HG03575 (cell line): ENCODE measurements at regions not wholly inside any gene's neighbourhood (a gene's known extent, or its start where the extent isn't known, plus 50 kb on each side); places are given as distances from the start of the nearest gene placed in this dataset.

Source experiments
- ATAC-seq: cut with Tn5 transposase; IDR thresholded peaks from one replicate; pipeline ENCODE4 v1.9.1; 2021; ENCODE audit not compliant: unreplicated experiment, insufficient number of reproducible peaks, low FRiP score; ENCODE audit errors: extremely low read depth

DNA sequence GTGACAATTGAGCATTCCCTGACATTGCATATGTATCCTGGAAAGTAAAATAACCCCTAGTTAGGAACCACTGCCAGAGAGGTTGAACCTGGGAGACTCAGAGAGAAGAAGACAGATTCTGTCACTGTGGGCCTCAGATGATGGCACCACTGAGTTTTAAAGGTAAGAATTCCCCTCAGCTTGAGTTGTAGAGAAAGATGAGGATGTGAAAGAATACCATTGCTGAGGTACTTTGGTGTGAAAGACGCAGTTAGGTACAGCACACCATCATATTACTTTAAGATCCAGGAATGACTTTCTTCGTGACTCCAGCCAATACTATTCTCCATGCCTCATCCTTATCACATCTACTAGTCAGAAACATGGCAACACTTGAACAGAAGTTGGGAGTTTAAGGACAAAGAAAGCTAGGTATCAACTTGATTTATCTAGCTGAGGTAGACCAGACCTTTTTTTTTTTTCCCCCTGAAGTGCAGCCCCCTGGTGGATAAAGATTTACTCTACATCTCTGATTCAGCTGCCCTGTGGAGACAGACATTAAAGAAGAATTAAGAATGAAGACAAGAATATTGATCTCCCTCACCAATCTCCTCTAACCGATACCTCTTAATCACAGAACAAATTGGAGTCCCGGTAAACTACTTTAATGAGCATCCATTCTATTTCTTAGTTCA lies 630.5 kb upstream of the FANCL start:
- no peak for ATAC-seq

DNA sequence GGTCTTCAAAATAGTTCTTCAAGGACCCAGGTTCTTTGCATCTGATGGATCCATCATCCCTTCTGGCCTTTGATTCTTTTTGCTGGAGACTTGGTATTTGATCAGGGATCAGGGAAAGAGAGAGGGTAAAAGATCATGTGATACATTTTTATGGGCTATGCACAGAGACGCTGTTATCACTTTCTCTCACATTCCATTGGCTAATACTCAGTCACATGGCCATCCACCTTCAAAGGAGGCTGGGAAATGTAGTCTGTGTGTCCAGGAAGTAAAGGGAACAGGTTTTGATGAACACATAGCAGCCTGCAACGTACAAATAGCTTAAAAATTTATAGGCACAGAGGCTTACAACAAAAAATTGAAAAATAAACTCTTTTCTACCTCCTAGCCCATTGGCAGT lies 629.6 kb upstream of the FANCL start:
- ATAC-seq, result peak; percentile 50

DNA sequence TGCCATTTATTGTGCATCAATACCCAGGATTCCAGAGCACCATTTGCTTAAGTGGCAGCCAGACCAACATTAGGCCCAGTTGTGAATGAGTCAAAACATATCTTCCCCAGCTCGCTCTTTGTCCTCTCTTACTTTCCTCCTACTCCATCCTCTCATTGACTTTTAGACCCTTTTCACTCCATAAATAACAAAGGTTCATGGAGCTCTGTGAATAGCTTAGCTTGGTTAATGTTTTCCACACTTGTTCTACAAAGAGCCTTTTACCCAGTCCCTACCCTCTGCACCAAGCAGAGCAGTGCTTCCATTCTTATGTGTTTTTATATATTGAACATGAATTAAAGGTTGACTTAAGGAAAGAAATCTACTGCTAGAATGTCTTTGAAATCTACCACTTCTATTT lies 625.8 kb upstream of the FANCL start:
- no peak for ATAC-seq

DNA sequence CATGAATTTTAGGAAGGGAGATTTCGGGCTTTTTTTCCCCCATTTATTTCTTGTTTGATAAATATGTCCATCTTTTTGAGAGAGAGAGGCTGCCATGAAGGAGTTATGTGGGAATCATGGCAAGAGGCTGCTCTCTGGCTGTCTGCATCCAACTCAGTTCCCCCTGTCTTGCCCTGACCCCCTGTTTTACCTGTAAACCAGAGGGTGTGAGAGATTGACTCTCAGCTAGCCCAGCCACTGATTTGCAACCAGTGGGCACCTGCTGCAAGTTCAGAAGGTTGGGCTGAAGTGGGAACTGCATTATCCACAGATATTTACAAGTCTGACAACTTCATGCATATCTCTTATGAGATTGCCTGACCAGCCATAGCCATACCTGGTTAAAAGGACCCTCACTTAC lies 625.4 kb upstream of the FANCL start:
- no peak for ATAC-seq

DNA sequence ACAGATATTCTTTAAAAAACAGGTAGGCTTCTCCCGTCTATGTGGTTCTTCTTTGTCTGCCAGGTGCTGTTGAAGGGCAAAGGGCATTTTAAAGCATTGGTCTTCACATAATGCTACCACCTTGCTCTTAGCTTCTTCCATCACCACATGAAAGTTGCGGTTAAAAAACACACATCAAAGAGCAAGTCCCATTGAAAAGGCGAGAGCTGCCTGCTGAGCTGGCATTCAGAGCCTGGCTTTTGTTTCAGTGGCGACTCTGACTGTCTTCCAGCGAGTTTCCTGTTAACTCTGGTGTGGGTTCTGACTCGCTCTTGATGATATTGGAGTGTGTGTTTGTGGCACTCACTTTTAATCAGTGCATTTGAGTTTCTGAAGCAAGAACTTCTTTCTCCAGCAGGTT lies 624.9 kb upstream of the FANCL start:
- ATAC-seq, result no peak

DNA sequence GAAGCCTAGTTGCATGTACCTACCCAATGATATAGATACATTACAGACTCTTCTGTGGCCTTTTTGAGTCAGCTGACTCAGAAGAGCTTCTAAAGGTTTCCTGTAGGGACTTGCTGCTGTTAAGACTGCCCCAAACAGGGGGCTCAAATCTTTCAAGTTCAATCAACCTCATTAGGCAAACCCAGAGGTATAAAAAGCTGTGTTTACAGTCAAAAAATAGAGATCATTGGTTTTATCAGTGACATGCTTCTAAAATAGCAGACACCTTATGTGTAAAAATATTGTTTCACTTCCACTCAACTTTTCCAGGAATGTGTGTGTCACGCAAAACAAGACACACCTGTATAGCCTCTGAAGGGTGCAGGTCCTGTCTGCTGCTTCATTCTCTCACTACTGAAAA lies 624.3 kb upstream of the FANCL start:
- ATAC-seq, result peak; percentile 59

DNA sequence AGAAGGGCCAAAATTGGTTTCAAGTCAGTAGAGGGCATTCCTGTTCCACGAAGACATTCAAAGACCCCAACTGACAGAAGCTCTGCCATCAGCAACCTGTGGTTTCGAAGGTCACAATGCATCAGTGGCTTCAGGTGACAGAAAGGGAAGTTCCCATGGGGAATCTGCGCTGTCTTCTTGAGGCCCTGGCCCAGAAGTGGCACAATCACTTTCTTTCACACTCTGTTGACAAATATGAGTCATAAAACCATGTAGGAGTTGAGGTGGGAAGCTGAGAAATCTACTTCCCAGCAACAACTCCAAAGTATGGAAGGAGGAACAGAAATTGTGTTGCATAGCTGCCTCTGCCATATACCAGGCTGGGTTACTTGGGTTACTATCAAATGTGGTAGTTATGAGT lies 621.1 kb upstream of the FANCL start:
- ATAC-seq, result no peak

DNA sequence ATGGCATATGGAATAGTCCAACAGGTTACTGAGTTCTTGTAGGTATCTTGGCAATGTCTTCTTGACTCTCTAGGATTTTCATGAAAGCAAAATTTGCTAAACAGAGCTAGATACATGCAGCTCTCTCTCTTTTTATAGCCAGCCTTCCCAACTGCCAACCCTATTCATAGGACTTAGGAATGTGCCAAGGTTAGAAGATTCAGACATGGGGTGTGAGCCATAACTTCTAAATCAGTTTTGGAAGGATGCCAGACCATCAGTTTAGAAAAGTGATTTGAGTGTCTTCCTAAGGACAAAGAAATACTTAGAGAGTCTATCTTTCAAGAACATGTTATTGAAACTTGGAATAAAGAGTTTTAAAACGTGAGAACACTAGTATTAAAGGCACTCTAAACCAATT lies 619.5 kb upstream of the FANCL start:
- no peak for ATAC-seq

DNA sequence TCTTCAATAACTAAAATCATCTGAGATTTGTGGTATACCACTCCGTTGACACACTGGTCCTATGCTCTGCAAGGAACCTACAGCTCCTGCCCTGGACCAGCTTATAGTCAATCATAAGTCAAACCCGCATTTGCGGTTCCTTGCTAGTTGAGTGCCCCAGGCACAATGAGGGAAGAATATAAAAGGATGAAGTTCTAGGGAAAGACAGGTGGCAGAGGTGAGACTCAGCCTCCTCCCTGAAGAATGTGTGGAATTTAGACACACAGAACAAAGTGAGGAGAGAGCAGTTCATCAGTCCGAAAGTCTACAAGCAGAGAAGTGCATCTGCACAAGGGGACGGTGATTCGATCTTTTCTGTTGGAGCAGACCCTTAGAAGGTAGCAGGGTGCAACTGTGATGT lies 615.0 kb upstream of the FANCL start:
- ATAC-seq, result no peak

DNA sequence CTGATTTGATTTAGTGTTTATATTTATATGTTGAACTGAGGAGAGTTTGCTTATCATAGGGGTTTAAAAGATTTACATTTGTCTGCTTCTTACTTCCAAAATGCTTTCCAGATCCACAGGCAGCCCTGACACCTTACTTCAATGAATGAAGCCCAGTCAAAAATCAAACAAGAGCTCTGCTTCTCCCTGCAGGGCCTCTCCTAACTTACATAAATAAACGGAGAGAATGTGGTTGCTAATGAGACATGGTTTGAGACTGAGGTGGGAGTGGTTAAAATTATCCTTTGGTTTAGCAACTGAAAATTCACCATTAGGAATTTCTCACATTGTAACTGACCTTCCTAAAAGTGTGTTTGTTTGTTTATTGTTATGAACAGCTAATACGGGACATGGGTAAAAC lies 612.3 kb upstream of the FANCL start:
- no peak for ATAC-seq

DNA sequence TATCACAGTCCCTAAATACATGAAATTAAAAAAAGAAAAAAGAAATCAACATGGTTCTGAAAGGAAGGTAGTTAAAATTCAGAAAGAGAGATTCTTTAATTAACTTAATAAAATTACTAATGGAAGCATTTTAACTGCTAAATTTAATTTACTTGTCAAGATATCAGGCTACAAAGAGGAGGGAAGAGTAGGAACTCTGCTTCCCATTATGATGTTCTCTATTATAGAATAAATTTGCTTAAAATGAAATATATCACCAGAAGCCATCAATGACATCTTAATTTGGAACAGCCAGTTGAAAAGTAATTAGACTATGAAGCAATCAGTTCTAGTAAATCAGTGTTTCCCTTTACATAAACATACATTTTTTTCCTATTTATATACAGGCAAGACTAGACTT lies 611.8 kb upstream of the FANCL start:
- ATAC-seq, result no peak

DNA sequence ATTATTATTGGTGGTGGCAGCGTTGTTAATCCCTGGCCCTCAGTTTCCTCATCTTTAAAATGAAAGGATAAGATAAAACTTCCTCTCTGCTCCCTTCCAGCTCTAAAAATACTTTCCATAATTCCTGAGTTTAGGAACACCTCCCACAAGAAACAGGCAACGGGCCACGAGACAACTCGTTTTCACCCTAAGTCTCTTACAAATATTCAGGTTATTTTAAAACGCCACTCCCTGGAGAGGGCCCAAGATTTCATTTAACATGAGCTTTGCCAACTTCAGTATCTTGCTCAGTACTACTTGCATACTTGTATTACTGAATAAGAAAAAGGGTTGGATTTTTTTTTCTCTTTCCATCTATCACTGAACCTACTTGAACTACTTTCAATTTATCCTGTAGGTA lies 611.1 kb upstream of the FANCL start:
- no peak for ATAC-seq

DNA sequence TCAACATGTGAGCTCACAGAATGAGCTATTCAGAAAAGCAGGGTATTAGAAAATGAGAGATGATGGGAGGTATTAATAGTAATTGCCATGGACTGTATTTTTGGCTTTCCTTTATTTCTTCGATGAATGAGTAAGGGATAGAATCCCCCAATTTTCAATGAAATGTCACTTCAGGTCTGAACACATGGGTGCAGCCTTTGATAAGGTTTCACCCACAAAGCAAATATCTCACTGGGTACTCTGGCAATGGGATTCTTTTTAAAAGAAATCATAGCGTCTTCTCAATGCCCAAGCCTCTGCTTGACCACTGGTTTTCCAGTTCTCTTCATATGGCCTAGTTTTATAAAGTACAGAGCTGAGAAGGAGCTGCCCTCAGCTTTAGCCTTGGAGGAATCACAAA lies 610.5 kb upstream of the FANCL start:
- ATAC-seq, result no peak

DNA sequence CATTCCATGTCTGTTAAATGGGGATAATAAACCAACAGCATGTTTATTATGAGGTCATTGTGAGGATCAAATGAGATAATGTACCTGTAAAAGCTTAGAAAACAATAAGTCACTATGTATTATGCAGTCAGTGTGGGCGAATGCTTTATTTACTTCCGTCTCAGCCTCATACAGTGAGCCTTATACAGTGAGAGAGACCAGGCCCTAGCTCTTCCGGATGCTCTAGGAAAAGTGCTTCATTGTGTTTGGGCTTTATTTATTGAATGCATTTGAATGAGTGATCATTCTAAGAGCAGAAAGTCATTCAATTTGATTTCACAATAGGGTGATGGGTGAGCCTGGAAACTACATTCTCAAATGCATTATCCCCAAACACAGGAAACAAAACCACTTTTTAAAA lies 603.9 kb upstream of the FANCL start:
- no peak for ATAC-seq

DNA sequence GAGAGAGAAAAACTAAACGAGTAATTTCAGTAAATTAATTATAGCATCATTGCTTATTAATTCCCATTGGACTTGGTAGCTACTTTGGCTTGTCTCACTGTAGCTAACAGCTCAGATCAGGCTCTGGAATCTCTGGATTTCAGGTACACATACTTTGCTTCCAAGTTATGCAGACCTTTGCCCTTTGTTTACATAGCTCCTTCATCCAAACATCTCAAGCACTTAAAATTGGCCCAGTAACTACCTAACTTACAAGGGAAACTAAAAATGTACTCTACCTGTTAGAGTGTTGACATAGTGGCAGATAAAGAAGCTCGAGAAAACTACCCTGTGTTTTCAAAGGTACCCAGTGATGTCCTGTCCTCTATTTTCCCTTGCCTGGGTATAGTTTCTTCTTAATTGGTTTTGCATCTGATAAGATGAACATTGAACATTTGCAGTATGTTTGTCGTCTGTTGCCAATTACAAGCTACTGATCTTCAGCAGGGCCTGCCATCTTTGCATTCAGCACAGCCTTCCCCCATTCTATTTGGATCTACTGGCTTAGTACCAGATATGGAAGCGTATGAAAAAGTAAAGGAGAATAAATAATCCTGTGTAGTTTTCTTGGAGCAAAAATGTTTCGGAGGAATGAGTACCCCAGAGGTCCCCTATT lies 601.5 kb upstream of the FANCL start:
- no peak for ATAC-seq

DNA sequence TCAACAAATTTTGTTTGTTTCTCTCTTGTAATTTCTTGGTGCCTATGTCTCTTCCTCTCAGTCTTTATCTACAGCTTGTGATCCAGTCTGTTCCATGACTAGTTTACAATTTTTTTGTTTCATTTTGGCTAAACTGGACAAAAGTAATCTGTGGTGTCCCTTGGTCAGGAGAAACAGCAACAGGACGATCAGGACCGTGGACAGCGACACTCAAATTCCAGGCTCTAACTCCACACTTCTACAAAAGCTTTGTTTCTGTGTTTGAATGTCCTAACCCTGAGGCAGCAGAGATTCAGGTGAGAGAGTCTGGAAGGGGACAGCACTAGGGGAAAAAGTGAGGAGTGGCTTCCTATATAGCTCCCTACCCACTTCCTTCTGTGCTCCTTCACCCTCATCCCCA lies 593.3 kb upstream of the FANCL start:
- ATAC-seq, result no peak

DNA sequence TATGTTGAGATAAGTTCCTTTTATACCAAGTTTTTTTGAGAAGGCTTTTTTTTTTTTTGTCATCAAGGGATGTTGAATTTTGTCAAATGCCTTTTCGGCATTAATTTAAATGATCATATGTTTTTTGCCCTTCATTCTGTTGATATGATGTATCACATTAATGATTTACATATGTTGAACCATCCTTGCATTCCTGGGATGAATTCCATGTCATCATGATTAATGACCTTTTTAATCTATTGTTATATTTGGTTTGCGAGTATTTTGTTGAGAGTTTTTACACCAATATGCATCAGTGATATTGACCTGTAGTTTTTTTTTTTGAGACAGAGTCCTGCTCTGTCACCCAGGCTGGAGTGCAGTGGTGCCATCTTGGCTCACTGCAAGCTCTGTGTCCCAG lies 585.7 kb upstream of the FANCL start:
- no peak for ATAC-seq

DNA sequence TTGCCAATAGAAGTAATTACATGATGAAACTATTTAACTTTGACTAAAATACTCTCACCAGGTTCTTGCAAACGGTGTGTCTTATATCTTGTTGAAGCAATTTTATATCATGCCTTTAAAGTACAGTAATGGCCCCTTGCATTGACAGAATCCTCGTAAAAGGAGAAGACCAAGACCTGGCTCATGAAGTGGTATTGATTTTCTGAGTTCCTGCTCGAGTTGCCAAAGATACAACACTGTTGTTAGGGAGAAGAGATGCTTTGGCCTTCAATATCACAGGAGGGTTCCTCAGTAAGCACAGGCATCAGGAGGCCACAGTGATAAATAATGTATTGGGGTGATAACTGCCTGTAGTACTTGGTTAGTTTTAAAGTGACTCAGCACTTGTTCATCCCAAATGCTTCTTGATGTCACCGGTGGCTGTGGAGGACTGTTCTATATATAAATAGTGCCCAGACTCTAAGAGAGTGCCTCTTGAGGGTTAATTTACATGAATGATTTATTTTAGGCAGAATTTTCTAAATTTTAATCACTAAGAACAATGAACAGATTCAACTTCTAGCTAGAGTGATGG lies 571.7 kb upstream of the FANCL start:
- ATAC-seq, result no peak

DNA sequence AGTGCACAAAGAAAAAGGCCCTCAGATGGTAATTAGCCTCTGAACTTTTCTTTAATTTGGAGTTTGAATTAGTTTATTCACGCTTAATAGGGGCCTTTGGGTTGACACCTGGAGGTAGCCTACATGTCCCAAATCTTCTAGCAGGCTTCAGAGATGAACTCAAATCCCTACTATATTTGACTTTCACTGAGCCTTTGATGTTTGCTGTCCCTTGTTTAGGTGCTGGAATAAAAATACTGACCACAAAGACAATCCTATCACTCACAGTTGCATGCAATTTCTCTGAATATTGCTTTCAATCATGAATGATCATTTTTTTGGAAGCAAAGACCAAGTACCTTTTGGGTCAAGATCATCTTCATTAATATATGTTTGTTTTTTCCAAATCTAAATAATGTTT lies 564.0 kb upstream of the FANCL start:
- no peak for ATAC-seq

DNA sequence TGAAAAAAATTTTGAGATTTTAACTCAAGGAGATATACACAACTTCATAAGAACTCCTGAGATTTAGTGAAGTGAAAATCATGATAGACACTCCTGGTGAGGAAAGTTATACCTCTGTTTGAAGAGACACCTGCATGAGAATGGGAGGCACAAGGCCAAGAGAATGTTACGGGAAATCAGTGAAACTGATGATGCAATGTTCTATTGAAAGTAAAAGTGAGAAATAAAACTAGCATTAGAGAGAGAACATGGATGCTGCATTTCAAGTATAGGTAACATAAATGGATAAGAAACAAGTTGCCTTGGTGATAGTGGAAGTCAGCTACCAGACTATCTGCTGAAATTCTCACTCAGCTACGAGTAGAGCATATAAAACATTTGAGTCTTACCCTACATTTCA lies 562.1 kb upstream of the FANCL start:
- ATAC-seq, result no peak

DNA sequence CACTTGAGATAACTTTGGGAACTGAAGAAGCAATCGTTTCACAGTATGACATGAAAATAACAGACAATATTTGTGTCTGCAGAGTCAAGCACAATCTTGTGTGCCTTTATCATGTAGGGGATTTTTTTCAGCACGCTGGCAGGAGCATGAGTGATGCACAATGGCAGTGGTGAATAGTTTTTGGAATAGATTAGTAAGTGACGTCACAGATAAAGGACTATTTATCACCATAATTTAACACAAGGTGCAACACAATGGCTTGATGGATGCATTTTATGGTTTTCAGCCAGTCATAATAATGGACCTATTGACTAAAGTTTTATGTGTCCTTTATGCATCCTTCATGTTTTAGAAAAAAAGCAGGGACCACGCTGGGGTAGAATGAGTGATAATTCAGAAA lies 559.8 kb upstream of the FANCL start:
- ATAC-seq, result no peak
